ENCODE measurements at regions not wholly inside any gene's neighbourhood (a gene's known extent, or its start where the extent isn't known, plus 50 kb on each side); places are given as distances from the start of the nearest gene placed in this dataset.

DNA sequence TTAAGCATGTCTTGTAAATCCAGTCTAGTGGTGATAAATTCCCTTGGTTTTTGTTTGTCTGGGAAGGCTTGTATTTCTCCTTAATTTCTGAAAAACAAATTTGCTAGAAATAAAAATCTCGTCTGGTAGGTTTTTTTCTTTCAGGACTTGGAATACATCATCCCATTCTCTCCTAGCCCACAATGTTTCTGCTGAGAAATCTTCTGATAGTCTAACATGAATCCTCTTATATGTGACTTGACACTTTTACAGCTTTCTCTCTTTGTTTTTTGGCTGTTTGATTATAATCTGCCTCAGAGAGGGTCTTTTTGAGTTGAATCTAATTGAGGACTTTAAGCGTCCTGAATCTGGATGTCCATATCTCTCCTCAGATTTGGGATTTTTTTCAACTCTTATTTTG, 104.9 kb downstream of the FEM1C start:
- no peak for DNase-seq (ENCODE audit: low spot score in 2 of 2)
- 79 to 84% methylated on average over 2 of the region's 2 CpGs for WGBS, 2 donors

DNA sequence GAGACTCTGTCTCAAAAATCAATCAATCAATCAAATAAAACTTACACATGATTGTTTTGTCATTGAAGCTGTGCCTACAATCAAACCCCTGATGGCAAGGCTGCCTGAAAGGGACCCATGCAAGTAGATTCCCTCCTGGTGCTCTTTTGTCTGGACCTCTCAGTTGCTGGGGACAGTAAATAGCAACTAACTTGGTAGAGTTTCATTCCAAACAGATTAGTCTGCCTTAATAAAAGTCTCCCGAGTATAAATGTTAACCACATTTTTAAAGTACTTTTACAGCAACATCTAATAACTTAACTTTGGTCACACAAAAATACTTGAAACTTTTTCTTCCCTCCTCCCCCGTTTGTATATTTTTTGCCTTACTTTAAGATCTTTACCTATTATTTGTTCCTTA, 105.5 kb downstream of the FEM1C start:
- H3K4me3 ChIP-seq, result no peak overlapping the region
- TF ChIP-seq POLR2A (IDR thresholded peaks at IDR 0.05), result no peak
- TF ChIP-seq EP300 (IDR thresholded peaks at IDR 0.05), result no peak
- TF ChIP-seq CTCF (IDR thresholded peaks at IDR 0.05), result no peak
- H3K27ac ChIP-seq, result no peak overlapping the region
- no peak for DNase-seq (ENCODE audit: low spot score in 2 of 2)
- peaks cover 0 to 27% (median 0%) of the 10 kb centered on the region in 4 donors for H3K9me3 ChIP-seq
- 74 to 75% methylated on average over 2 of the region's 2 CpGs for WGBS, 2 donors
- no peaks in the 10 kb centered on the region for H3K27me3 ChIP-seq
- no peaks in the 10 kb centered on the region for H3K36me3 ChIP-seq
- H3K4me1 ChIP-seq, result peaks cover 0 to 15% (median 0%) of the 10 kb centered on the region in 4 donors

More for the DNA sequence above, 104.9 kb downstream of the FEM1C start:
- no peak for TF ChIP-seq CTCF (IDR thresholded peaks at IDR 0.05)
- peaks cover 0 to 15% (median 0%) of the 10 kb centered on the region in 4 donors for H3K4me1 ChIP-seq
- H3K36me3 ChIP-seq, result no peaks in the 10 kb centered on the region
- peaks cover 0 to 27% (median 0%) of the 10 kb centered on the region in 4 donors for H3K9me3 ChIP-seq
- H3K27ac ChIP-seq, result no peak overlapping the region
- no peak overlapping the region for H3K4me3 ChIP-seq
- no peaks in the 10 kb centered on the region for H3K27me3 ChIP-seq

GRCh38 chr5:115435778-115436712, 108.5 kb downstream of the FEM1C start:
- Histone ChIP-seq H3K4me1 (peaks cover 0 to 15% (median 0%) of the 10 kb centered on the region in 4 donors), H3K9me3 (peaks cover 0 to 23% (median 0%) of the 10 kb centered on the region in 4 donors), H3K4me3 (no peak overlapping the region), H3K36me3 (no peaks in the 10 kb centered on the region), H3K27ac (no peak overlapping the region), H3K27me3 (no peaks in the 10 kb centered on the region)
- TF ChIP-seq POLR2A (IDR thresholded peaks at IDR 0.05), result no peak
- TF ChIP-seq EP300 (IDR thresholded peaks at IDR 0.05), result no peak
- no peak for TF ChIP-seq CTCF (IDR thresholded peaks at IDR 0.05)
- 57 to 60% methylated on average over 3 of the region's 3 CpGs for WGBS, 2 donors
- DNase-seq (ENCODE audit: low spot score in 2 of 2), result no peak

GRCh38 chr5:115435065-115435777, 109.4 kb downstream of the FEM1C start:
- Histone ChIP-seq H3K27ac (no peak overlapping the region), H3K4me1 (peaks cover 0 to 15% (median 0%) of the 10 kb centered on the region in 4 donors)

More at GRCh38 chr5:115435065-115435777, 109.4 kb downstream of the FEM1C start:
- DNase-seq (ENCODE audit: low spot score in 2 of 2), result no peak
- Histone ChIP-seq H3K36me3 (no peaks in the 10 kb centered on the region), H3K9me3 (peaks cover 0 to 15% (median 0%) of the 10 kb centered on the region in 4 donors), H3K4me3 (no peak overlapping the region), H3K27me3 (no peaks in the 10 kb centered on the region)
- 71 to 74% methylated on average over 4 of the region's 4 CpGs for WGBS, 2 donors
- TF ChIP-seq POLR2A (IDR thresholded peaks at IDR 0.05), result no peak
- TF ChIP-seq CTCF (IDR thresholded peaks at IDR 0.05), result no peak
- no peak for TF ChIP-seq EP300 (IDR thresholded peaks at IDR 0.05)
